ENCODE measurements at regions not wholly inside any gene's neighbourhood (a gene's known extent, or its start where the extent isn't known, plus 50 kb on each side); places are given as distances from the start of the nearest gene placed in this dataset.

DNA sequence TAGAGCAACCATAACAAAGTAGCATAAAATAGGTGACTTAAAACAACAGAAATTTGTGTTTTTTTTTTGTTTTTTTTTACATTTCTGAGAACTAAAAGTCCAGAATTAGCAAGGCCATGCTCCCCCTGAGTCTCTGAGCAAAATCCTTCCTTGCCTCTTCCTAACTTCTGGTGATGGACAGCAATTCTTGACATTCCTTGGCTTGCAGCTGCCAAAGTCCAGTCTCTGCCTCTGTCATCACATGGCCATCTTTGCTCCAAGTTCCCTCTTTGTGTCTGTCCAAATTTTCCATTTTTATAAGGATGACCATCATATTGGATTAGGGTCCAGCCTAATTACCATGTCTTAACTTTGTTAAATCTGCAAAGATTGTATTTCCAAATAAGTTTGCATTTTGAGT lies 407.2 kb downstream of the PDHA2 start:
- DNase-seq = no peak
- H3K4me3 ChIP-seq (replicated peaks in 1 of 3) = no peak overlapping the region
- H3K36me3 ChIP-seq = no peaks in the 10 kb centered on the region
- no peak overlapping the region for H3K27ac ChIP-seq
- H3K4me1 ChIP-seq = no peaks in the 10 kb centered on the region
- no peaks in the 10 kb centered on the region for H3K27me3 ChIP-seq
- no peaks in the 10 kb centered on the region for H3K9me3 ChIP-seq
- intact Hi-C loops (cut with DNase I) = no loop called here
- TF ChIP-seq POLR2A (IDR thresholded peaks at IDR 0.05) = no peak
- TF ChIP-seq, protein P1, sequence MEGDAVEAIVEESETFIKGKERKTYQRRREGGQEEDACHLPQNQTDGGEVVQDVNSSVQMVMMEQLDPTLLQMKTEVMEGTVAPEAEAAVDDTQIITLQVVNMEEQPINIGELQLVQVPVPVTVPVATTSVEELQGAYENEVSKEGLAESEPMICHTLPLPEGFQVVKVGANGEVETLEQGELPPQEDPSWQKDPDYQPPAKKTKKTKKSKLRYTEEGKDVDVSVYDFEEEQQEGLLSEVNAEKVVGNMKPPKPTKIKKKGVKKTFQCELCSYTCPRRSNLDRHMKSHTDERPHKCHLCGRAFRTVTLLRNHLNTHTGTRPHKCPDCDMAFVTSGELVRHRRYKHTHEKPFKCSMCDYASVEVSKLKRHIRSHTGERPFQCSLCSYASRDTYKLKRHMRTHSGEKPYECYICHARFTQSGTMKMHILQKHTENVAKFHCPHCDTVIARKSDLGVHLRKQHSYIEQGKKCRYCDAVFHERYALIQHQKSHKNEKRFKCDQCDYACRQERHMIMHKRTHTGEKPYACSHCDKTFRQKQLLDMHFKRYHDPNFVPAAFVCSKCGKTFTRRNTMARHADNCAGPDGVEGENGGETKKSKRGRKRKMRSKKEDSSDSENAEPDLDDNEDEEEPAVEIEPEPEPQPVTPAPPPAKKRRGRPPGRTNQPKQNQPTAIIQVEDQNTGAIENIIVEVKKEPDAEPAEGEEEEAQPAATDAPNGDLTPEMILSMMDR (IDR thresholded peaks at IDR 0.05) = no peak

DNA sequence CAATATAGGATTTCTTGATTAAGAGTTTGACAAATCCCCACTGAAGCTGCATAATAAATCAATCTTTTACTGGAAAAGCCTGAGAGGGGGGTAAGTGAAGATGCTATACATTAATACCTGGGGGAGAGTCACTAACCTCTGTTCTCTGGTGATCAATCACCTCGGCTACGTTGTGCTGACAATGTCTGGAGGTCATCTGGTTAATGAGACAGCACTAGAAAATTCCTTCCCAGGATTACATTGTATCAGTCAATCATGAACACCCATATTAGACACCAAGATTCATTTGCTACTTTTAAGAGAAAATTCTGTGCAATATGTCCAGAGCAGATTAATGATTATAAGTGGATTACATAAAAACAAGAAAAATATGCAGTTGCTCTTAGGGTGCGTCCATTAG lies 408.3 kb downstream of the PDHA2 start:
- Histone ChIP-seq H3K4me1 (no peaks in the 10 kb centered on the region), H3K9me3 (no peaks in the 10 kb centered on the region), H3K27me3 (no peaks in the 10 kb centered on the region), H3K27ac (no peak overlapping the region), H3K36me3 (no peaks in the 10 kb centered on the region), H3K4me3 (replicated peaks in 1 of 3) (no peak overlapping the region)
- no peak for TF ChIP-seq POLR2A (IDR thresholded peaks at IDR 0.05)
- TF ChIP-seq, protein P1 (IDR thresholded peaks at IDR 0.05) = no peak
- WGBS, 2 donors = 73 to 80% methylated on average over 3 of the region's 3 CpGs
- DNase-seq = no peak
- intact Hi-C loops (cut with DNase I) = no loop called here

DNA sequence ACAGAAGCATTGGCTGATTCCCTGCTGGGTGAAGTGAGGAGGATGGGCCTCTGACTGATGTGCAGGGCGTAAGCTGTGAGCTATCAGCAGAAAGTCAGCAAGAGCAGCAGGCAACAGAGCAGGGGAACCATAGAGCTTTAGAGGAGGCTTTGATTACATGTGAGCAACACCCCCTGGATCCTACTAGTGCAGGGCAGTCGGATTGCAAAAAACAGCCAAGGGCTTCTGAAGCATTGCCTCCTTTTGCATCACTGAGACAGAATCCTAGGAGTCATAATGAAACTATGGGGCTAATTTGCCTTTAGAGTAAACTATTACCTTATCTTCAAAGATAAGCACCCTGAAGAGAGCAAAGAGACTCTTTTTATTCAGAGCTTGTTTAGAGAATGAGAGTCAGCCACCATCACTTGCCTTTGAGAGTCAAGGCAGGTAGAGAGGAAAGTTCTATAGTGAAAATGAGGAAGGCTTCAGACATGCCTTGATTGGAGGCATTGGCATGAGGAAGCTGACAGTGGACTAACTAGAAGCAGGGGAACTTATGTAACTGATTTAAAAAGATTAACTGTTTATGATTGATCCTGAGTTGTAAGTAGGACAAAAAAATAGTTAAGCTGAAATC lies 420.3 kb downstream of the PDHA2 start:
- intact Hi-C loops (cut with DNase I) = no loop called here
- H3K4me1 ChIP-seq = no peaks in the 10 kb centered on the region
- no peaks in the 10 kb centered on the region for H3K9me3 ChIP-seq
- WGBS, 2 donors = 76 to 83% methylated on average over 2 of the region's 2 CpGs
- TF ChIP-seq POLR2A (IDR thresholded peaks at IDR 0.05) = no peak
- H3K27ac ChIP-seq = no peak overlapping the region
- no peak for DNase-seq
- H3K36me3 ChIP-seq = no peaks in the 10 kb centered on the region
- H3K27me3 ChIP-seq = no peaks in the 10 kb centered on the region
- H3K4me3 ChIP-seq (replicated peaks in 1 of 3) = no peak overlapping the region

DNA sequence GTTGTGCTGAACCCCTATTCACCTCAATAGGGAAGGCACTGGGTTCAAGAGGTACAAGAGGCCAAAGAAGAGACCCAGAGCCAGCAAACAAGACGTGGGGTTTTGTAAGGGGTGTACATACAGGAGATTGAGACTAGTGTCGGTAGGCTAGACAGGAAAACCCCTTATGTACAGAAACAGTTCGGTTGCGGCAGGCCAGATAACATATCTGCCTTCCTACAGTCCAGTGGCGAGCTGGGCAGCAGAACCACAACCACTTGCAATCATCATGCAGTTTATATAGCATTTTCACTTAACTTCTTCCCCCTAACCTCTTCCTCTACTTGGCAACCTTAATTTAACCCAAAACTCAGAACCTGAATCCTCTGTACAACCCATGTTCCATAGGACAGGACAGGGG lies 422.2 kb downstream of the PDHA2 start:
- intact Hi-C loops (cut with DNase I) = no loop called here
- Histone ChIP-seq H3K9me3 (no peaks in the 10 kb centered on the region), H3K27me3 (no peaks in the 10 kb centered on the region), H3K4me3 (replicated peaks in 1 of 3) (no peak overlapping the region), H3K27ac (no peak overlapping the region), H3K4me1 (no peaks in the 10 kb centered on the region), H3K36me3 (no peaks in the 10 kb centered on the region)
- TF ChIP-seq, protein P1 (IDR thresholded peaks at IDR 0.05) = no peak
- TF ChIP-seq POLR2A (IDR thresholded peaks at IDR 0.05) = no peak
- 88 to 94% methylated on average over 5 of the region's 5 CpGs for WGBS, 2 donors
- DNase-seq = no peak

DNA sequence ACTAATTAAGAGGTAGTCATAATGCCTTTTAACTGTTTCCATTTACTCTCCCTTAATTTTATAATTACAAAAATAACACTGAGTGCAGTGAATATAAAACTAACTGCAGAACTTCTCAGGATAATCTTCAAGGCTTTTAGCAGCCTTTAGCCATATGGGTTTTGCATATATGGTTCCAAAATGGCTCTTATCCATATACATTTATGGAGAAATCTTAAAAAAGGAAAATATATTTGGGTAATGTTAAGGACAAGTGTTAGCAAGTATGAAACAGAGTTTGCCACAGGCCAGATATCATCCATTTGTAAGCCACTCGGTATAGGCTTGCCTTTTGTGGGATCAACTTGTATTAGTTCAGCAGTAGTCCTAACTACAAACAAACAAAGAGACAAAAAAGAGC lies 423.4 kb downstream of the PDHA2 start:
- H3K27me3 ChIP-seq = no peaks in the 10 kb centered on the region
- intact Hi-C loops (cut with DNase I) = no loop called here
- H3K4me1 ChIP-seq = no peaks in the 10 kb centered on the region
- H3K27ac ChIP-seq = no peak overlapping the region
- H3K9me3 ChIP-seq = no peaks in the 10 kb centered on the region
- WGBS, 2 donors = 71 to 76% methylated on average over 1 of the region's 1 CpG
- TF ChIP-seq, protein P1 (IDR thresholded peaks at IDR 0.05) = no peak
- TF ChIP-seq POLR2A (IDR thresholded peaks at IDR 0.05) = no peak
- H3K4me3 ChIP-seq (replicated peaks in 1 of 3) = no peak overlapping the region
- H3K36me3 ChIP-seq = no peaks in the 10 kb centered on the region
- no peak for DNase-seq
